Suppressor macrophage treated with lipopolysaccharide for 4 hours (primary cell): ENCODE measurements at regions not wholly inside any gene's neighbourhood (a gene's known extent, or its start where the extent isn't known, plus 50 kb on each side); places are given as distances from the start of the nearest gene placed in this dataset.
A peak's percentile ranks its signal among the peaks of the same experiment; 100 is the strongest.
"Not testable (repeated sequence)": the region's sequence is repeated elsewhere in the genome, so short reads cannot be mapped to it uniquely, and the experiment has no call there.

Source experiments
- DNase-seq: peaks from one replicate; pipeline ENCODE4 v3.0.0-alpha.2; 2020

DNA sequence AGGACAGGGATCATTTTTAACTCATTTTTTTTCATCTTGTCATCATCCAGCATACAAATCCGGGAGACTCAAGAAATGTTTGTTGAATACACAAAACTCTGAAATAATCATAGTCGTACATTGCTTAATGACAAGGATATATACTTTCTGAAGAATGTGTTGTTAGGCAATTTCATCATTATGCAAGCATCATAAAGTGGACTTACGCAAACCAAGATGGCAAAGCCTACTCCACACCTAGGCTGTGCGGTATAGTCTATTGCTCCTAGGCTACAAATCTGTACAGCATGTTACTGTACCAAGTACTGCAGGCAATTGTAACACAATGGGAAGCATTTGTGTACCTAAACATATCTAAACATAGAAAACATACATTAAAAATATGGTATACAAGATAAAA lies 264.1 kb downstream of the TSHZ3 start:
- no peak for DNase-seq

DNA sequence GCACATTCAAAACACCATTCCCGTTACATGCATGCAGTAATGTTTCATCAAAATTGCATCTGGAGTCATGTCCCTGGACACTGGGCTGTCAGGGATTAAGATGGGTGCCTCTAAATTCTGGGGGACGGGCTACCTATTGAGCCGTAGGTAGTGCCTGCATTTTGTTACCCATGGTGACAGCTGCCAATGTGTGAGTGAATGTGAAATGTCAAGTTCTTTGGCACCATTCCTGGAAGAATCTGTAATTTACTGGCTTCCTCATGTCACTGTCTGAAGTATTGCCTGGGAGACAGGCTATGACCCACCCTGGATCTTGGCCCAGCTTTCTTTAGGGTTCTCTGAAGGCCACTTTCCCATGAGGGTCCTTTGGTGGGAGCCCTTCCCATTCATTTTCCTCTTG lies 266.1 kb downstream of the TSHZ3 start:
- DNase-seq = no peak

DNA sequence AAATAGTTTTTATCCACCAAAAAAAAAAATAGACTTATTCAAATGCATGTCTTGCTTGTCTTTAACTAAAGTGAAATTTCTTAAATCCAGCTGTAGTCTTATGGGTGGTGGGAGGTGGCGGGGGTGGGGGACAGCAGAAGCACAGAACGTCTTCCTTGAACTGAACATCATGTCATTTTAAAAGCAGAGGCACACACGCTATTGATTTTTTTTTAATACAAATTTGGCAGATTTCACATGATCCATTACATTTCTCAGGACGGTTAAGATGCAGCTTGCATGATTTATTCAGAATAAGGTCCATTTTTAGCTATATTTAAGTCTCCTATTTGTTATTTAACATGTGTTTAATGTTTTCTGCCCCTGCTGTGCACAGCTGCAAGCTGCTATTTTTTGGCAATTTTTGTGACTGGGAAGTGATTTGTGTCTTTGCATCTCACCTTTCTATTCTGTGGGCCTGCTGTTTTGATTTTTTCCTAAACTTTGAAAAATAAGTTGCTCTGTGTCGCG lies 274.0 kb downstream of the TSHZ3 start:
- no peak for DNase-seq

DNA sequence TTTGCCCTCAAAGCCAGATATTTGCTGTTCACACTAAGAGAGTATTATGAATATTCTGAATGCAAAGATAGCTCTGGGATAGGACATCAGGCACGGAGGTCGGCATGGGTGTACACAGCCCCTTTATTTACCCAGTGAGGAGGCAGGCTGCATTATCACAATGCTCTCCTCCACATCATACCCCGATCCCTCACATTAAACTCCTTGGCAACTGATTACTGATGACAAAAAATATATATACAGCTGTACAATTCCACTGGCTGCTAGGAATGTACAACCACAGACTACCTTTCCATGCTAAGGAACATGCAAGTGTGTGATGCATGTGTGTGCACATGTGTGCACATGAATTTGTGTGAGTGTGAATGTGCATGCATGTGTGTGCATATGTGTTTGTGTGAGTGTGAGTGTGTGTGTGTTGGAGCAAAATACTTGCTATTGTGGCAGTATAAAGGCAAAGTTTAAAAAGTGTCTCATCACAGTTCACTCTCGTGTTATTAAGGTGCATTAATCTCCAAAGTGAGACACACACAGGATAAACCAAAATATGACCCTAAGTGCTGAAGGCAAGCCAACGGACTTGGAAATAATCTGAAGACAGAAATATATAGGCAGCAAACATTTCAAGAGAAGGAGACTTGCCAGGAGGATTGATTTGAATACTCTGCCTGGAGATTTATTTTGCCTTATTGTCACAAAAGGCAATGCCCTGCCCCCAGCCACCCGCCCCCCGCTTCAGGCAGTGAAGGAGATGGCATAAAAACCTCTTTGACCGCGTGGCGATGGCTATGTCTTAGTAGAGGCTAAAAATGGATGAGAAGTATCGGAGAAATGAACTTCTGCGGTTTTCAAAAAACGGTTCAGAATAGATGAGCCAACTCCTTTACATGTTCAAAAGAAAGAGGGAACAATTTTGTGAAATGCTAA lies 274.8 kb downstream of the TSHZ3 start:
- DNase-seq = no peak

DNA sequence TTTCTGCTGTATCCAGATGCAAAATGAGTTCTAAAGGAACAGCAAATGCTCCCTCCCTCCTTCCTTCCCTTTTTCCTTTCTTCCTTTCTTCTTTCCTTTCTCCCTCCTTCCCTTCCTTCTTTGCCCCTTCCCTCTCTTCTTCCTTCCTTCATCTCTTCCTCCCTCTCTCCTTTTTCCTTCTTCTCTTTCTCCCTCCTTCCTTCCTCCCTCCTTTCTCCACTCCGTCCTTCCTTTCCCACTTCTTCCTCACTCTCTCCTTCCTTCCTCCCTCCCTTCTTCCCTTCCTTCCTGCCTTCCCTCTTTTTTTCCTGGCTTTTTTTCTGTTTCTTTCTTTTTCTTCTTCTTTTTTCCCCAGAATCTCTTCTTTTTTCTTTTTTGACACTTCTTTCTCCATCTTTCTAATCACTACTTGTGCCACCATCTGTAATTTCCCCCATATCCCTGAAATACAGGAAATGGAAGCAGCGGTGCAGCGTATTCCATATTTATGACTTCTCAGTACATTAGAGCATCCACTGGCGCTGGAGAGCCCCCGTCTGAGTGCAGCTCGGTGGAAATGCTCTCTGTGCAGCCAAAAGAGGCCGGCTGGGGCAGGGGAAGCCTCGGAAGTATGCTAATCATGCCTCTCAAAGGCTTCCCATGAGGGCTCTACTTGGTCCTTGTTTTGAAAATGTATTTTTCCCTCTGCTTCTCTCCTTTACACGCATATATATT lies 275.6 kb downstream of the TSHZ3 start:
- DNase-seq = no peak

DNA sequence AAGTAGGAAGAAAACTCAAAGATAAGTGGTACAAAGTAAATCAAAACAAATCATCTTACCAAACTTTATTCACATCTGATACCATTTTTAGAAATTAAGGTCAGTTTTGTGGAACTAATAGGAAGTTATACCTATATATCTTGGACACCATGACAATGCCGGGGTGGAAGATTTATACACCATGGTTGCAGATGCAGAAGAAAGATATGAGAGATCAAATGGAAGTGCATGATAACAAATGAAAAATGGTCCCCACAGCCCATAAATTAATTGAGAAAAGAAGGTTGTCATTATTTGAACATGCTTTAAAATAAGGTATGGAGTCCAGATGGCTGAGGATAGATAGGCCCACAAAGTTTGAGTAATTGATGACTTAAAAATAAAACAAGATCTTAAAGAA lies 276.8 kb downstream of the TSHZ3 start:
- DNase-seq = no peak

DNA sequence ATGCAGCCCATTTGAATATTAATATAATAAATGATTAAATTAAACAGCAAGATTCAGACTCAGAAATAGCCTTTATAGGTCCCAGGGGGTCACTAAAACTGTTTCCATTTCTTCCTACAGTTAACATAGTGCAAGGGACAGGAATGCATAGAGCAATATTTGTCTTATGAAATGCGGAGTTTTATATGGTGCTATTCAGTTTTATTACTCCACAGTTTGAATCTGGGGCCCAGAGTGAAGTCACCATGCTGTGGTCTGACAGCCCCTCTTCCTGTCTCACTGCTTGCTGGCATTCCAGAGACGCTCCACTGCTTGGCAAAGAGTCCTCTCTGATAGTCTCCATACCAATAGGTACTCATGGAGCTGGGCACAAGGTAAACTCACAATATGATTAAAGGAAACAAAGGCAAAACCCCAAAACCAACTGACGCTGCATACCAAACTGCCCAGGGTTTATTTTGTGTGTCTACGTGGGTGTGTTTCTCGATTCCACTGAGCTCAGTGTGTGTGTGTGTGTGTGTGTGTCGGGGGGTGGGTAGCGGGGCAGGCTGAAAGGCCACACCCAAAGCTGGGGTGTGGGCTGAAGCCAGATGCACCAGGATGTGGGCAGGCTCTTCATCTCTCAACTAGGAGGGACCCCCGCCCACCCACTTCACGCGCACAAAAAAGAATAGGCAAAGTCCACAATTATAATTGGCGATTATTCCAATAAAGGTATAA lies 277.9 kb downstream of the TSHZ3 start:
- DNase-seq = no peak

DNA sequence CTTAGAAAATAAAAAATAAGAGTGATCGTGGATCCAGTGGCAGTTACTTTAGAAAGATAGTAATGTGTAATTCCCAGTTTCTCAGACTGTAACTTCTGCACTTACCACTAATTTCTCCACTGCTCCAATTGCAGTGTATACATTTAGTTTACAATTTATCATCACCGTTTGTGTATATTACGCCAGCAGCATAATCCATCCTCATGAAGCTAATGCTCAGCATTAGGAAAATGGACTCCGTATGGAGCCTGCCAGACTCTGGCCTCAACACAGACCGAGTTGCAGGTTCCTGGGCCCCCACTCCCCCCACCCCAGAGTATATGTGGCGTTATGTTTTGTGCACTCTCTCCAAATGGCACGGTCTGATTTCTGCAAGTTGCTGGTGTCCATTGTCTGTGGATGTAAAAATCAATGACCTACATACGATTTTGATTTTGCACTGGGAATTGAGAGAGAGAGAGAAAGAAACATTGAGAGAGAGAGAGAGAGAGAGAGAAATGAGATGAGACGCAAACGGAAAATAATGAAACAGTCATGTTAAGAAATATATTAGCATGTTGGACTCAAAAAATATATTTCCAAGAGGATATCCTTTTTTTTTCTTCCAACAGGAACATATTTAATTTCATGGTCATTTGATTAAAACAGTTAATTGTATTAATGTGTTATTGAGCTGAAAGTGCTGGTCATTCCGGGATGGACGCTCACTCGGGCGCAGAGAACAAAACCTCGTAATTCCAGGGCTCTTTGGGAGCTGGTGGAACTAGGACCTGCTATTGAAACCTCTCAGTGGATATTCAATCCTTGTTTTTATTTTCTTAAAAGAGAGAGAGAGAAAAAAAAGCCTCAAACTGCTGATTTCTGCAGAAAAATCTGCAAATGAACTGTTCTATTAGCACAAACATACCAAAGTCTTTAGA lies 278.8 kb downstream of the TSHZ3 start:
- DNase-seq = no peak

DNA sequence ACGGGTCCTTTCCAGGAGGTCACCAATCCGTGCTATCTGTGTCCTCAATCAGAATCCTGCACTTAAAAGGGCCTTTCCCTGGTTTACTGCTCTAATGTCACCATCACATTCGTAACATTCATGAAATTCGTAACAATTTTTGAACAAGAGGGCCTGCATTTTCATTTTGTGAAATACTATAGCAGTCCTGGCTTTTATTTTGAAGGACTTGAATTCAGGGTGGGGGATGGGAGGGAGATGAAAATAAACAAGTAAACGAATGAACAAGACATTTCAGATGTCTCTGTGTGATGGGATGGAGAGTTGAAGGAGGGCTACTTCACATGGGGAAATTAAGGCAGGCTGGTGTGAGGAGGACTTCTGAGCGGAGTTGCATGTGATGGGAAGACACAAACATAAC lies 281.0 kb downstream of the TSHZ3 start:
- no peak for DNase-seq

DNA sequence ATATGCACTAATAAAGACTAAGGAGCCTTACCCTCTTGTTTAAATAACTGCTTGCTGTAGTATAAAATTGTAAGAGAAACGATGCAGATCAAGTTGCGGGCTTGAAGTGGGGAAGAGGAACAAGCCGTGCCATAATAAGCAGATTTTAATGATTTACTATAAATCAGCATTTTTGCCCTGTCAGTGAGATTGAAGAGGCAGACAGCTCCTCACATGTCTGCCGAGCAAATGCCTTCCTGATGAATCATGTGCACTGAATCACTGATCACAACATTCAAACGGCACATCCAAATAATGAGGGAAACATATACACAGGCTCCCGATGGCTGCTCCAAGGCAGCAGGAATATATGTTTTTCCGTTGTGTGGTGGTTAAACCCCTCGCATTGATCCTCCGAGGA lies 282.9 kb downstream of the TSHZ3 start:
- DNase-seq = peak; percentile 9

DNA sequence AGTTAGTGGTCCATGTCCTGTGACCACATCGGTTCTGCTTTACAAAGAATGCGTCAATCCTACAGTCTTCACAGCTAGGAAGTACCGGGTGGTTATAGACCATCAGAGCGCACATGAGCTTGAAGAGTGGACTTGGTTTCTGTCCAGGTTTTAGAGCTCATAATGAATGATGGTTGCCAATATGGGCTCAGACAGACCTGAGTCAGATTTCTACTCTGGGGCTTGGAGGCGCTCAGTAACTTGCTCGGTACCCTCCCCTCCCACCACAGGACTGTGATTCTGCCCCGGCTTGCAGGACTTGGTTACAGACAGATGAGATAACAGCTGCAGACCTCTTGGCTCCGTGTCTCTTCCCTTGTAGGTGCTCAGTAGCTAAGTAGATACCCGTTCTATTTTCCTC lies 284.7 kb downstream of the TSHZ3 start:
- DNase-seq = no peak

DNA sequence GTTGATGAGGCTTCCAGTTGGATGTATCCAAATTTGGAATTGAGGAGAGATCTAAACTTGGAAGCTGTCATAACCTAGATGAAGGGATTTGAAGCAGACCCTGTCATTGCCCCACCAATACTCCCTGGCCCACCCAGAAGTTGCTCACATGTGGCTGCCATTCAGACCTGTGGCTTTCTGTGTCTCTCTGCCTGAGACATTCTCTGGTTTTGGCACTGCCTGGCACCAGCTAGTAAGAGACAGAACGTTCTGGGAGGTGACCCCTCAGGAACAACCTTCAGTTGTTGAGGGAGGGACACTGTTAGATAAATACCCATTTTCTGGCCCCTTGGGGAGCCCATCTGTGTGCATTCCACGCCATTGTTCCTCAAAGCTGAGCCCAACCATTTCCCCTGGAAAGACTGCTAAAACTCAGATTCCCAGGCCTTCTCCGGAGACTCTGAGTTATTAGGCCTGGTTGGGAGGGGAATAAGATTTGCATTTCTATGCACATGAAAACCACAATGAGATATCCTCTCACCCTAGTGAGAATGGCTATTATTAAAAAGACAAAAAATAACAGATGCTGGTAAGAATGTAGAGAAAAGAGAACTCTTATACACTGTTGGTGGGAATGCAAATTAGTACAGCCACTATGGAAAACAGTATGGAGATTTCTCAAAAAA lies 290.4 kb downstream of the TSHZ3 start:
- no peak for DNase-seq

DNA sequence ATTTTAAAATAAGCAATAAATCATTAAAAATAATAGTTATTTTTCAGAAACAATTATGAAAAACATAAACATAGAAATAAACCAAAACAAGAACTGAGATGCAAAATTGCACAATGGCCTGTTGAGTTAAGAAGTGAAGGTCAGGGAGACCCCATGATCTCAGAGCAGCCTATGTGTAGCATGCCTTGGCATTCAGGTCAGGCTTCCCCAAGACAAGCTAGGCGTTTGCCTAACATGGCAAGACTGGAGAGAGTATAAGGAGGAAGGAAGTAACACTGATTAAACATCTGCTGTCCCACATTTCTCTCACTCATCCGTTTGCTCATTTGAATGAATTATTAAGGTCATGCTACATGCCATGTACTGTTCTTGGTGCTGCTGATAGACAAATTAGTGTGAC lies 291.8 kb downstream of the TSHZ3 start:
- DNase-seq = peak; percentile 45

DNA sequence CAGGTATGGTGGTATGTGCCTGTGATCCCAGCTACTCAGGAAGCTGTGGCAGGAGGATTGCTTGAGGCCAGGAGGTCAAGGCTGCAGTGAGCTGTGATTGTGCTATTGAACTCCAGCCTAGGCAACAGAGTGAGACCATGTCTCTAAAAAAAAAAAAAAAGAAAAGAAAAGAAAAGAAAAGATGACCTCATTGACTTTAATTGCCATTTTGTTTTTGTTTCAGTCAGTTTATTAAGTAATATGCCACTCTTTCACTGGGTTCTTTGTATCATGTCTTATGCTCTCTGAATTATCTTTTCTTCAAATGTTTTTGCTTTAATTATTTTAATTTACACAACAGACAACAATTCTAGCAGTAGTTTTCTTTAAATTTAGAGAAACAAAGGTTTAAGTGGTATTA lies 293.8 kb downstream of the TSHZ3 start:
- no peak for DNase-seq

DNA sequence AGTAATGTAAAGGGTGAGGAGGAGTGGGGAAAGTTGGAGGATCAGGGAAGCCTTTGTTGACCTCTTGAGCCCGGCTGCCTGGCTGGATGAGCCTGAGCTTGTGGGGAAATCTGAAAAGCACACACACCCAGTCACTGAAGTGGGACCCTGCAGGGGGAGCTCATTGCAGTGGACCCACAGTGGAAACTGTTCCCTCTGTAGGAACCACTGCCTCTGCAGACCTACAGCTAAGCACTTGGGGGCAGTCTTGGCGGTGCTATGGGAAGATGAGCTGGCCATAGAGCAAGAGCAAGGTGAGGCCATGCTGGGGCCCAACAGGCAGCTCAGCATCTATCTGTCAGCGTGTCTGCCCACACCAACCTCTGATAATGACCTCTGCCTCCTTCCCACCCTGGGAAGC lies 294.8 kb downstream of the TSHZ3 start:
- DNase-seq = peak; percentile 61

DNA sequence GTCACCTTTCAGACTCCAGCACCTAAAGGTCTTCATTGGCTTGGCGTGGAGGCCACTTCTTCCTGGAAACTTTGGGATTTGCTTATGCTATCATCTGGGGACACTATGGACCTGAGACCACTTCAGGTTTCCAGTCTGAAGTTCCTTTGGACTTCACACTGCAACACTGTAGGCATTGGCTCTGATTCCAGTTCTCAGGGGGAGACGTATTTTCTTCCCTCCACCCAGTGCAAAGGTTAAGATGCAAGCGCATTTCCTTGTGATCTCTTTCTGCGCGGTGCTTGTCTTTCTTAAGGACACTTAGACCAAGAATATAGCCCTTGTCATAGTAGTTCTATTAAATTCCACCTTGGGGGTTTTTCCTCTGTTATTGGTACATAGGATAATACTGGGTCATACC lies 299.8 kb downstream of the TSHZ3 start:
- DNase-seq = no peak

DNA sequence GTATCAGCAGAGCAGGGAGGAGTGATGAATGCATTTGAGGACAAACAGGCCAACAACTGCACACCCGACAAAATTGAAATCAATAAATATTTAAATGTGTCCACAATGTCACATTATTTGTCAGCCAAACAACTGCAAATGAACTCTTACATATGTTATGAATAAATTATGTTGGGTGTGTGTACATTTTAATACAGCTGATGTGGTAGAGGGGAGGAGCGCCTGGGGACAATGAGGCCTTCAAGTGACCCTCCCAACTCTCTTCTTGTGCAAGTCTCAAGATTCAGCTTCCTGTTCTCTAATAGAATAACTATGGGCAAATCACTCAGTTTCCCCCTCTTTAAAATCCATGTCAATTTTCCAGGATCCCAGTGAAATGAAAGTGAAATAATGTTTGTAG lies 303.2 kb downstream of the TSHZ3 start:
- DNase-seq = no peak

DNA sequence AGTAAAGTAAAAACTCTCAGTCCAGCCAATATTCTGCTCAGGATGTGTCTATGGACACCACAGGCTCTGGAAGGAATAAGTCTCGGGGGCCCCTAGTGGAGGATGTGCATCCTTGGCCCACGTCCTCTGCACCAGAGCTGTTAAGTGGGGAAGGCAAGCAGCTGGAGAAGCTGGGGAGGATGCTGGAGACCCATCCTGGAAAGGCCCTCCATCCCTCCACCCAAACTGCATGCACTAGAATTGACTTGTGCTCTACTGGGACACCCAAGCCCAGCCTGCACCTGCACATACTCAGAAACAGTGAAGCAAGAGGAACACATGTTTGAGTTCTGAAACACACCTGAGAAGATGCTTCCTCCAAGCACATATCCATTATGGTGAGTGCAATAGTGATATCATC lies 307.8 kb downstream of the TSHZ3 start:
- DNase-seq = no peak

DNA sequence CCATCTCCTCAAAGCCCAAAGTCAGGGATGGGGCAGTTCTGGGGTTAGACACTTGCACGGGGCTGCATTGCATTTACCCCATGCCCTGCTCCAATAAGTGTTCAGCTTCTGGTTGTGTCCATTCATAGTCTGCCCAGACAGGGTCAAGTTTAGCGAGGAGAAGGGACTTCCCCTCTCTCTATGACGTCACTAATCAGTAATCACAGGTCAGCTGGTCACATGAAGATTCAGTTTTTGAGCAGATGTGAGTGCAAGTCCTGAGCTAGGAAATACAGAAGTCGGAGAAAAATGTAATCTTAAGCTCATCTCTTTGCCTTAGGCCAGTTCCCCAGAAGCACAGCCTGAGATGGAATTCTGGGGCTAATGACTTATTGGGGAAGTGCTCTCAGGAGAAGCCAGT lies 310.1 kb downstream of the TSHZ3 start:
- no peak for DNase-seq

DNA sequence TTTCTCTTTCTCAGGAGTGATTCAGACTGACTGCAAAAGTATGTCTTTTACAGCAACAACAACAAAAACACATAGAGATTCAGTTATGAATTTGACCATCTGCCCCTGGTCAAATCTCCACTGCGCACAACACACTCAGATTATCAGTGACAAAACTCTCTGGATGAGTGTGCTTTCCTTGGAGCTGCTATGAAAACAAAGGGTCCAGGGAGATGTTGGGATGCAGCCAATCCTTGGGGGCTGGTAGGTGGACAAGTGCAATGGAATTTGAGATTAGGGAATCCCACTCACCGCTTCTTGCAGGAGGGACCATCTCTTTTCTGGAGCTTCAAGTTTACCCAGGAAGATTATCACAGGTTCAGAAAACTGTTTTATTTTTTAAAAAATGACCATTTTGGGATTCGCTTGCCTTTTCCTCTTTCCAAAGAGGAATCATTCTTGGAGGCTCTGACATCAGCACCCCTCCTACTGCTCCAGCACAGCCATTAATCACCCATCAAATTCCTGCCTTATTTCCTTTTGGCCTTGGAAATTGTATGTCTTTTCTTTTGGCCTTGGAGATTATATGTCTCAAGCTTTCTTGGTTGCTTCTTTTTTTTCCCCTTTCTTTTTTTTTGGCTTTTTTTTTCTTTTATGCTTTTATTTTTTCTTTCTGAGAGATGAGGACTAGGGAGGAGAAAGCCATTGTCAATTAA lies 311.8 kb downstream of the TSHZ3 start:
- DNase-seq = no peak

DNA sequence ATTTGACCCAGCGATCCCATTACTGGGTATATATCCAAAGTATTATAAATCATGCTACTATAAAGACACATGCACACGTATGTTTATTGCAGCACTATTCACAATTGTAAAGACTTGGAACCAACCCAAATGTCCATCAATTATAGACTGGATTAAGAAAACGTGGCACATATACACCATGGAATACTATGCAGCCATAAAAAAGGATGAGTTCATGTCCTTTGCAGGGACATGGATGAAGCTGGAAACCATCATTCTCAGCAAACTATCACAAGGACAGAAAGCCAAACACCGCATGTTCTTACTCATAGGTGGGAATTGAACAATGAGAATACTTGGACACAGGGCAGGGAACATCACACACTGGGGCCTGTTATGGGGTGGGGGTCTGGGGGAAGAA lies 317.8 kb downstream of the TSHZ3 start:
- not testable (repeated sequence) for DNase-seq
